ENCODE measurements at regions not wholly inside any gene's neighbourhood (a gene's known extent, or its start where the extent isn't known, plus 50 kb on each side); places are given as distances from the start of the nearest gene placed in this dataset.

- DNase-seq (ENCODE audit: low spot score): no peak
Observed at GRCh38 chr2:145199827-145200706, 680.1 kb upstream of the ZEB2 start.

GRCh38 chr2:145199042-145199441, 679.1 kb upstream of the ZEB2 start:
- DNase-seq (ENCODE audit: low spot score): no peak

GRCh38 chr2:145198555-145198954, 678.6 kb upstream of the ZEB2 start:
- no peak for DNase-seq (ENCODE audit: low spot score)

DNA sequence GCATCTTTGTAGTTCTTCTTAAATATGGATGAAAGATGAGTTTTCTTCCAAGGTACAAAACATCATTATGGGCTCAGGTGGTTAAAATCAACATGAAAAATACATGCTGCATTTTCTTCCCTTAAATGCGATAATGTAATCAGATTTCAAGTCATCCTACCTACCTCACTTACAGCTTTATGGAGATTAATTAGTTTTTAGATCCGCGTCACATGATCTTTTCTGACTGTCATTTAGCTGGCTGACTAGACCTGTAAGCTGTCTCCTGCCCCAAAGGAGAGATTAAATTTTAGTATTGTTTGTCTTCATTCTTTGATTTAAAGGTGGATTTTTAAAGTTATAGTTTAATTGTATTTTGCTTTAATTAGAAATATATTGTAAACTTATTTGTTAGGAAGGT, 678.0 kb upstream of the ZEB2 start:
- no peak for DNase-seq (ENCODE audit: low spot score)

- DNase-seq (ENCODE audit: low spot score): no peak
Observed at GRCh38 chr2:145194673-145195072, 674.8 kb upstream of the ZEB2 start.

DNA sequence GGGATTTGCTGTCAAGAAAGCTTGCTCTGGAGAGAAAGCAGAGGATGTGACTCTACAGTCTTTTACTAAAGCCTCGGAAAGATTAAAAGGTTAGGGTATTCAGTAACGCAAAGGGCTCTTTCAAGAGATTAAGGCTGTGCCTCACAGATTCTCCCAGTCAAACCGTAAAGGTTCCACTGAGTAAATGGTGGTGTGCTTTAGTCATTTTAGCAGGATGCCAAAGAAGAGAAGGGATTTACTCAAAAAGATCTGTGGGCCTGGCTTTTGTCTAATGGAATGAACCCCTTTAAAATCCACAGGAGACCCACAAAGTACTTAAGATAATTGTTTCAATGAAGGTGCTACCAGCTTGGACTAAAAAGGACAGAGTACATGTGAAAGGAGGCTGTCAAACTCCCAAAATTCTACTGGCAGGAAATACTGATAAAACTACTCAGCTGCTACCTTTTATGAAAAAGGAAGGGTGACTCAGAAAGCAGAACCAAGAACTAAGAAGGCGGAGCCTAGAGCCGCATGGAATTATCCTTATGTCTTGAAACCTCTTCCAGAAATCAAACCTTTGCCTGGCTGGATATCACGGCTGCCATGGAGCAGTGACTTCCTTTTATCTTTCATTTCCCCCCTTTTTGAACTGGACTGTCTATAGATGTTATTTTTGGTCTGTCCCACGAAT, 670.2 kb upstream of the ZEB2 start:
- DNase-seq (ENCODE audit: low spot score): no peak

- DNase-seq (ENCODE audit: low spot score): peak; percentile 12
Observed at GRCh38 chr2:145186303-145186702, 666.4 kb upstream of the ZEB2 start.

DNA sequence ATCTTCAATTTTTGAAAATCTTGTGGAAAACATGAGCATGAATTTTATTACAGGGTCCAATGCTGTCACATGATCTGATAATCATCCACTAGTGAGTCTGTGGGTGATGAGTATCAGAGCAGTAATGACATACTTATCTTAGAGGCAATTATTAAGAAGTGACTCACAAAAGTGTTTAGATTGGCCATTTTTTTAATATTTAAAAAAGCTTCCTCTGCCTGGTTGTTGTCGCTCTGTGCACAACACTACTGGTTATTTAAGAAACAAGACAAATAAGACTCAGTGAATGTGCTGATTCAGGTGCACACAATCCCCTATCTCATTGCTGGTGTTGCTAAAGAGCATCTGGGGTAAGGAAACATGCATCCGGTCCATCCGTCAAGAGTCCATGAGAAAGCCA, 665.8 kb upstream of the ZEB2 start:
- DNase-seq (ENCODE audit: low spot score): no peak

DNA sequence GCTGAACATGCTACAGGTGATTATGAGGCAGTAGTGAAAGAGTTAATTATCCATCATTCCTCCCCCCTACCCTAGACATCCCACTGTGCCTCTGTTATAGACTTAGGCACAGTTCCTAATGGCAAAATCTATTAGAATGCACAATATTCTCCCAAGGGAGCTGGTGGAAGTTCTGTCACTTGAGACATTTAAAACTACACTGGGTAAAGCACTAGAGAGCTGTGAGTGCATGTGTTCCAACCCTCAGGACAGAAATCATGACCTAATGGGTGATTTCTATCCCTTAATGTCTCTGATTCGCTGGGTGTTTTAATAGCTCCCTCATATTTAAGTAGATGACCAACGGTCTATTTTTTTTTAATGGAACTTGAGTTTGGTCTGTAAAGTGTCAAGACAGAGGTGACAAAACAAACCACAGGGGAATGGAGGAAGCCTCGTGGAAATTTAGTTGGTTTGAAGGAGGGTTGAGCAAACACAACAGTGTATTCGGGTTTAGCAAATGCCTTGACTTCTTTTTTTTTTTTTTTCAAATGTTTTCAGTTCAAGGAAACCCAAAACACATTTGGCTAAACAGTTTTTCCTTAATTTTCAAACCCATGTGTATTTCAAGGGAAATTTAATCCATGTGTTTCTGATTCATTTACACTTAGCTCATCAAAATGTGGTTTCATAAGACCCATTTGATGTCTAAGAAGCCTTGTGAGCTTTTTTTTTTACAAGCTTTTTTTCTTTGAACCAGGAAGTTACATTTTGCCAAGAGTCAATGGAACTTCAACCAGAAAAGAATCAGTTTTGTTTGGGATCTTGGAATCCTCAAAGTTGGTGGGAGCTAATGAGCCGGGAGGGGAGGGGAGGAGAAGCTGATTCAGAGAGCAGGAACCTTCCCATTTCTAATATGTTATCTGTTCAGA, 665.1 kb upstream of the ZEB2 start:
- DNase-seq (ENCODE audit: low spot score): peak; percentile 37

GRCh38 chr2:145169285-145169684, 649.4 kb upstream of the ZEB2 start:
- DNase-seq (ENCODE audit: low spot score): no peak

GRCh38 chr2:145168091-145168490, 648.2 kb upstream of the ZEB2 start:
- DNase-seq (ENCODE audit: low spot score): no peak

DNA sequence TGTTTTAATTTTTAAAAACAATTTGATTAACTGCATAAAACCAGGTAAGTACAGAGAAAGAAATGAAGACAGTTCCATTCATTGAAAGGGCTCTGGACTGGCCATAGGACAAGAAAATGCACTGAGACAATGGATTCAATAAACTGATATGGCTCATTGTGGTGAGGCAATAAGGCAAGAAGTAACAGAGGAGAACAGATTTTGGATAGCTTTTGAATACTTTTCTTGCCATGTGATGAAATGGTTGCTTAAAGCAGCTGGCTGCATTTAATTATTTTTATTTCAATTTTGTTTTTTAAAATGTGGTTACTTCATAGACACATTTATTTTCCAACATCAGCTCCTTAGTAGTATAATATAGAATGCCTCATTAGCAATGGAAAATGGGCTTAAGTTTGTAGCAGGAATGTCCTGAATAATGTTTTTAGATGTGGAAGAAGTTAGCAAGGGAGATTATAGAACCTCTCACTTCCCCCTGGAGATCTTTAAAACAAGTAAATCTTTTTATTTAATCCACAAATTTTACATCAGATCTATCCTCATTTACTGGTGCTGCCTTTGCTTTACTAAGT, 646.9 kb upstream of the ZEB2 start:
- no peak for DNase-seq (ENCODE audit: low spot score)

- no peak for DNase-seq (ENCODE audit: low spot score)
Observed at GRCh38 chr2:145161656-145162055, 641.7 kb upstream of the ZEB2 start.

DNA sequence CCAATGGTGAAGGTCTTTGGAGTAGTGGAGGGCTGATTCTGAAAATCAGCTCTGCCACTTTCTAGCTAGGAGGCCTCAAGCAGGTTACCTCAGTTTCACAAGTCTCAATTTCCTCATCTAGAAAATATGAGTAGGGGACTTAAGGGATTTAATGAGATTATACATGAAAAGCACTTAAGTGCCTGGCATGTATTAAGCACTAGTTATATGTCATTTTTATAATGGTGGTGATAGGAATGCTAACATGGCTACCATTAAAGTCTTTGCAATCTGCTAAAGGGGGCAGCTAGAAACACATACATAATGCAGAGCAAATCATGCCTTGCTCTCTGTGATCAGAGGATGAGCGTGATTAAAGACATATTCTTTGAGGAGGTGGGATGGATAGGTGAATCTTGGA, 640.9 kb upstream of the ZEB2 start:
- no peak for DNase-seq (ENCODE audit: low spot score)

DNA sequence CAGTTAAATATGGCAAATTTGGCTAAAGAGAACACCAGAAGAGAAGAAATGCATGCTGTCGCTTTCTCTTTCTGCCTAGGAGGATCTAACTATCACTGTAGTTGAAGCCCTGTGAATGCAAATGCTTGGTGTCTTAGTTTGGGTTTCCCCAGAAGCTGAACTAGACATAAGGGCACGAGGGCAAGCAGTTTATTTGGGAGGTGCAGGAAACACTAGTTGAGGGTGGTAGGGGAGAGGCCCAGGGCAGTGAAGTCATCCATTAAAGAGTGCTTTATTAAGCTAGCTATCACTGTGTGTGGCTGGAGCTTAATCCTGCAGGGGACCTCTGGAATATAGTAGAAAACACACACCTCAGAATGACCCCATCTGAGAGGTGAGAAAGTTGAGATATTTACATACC, 639.8 kb upstream of the ZEB2 start:
- no peak for DNase-seq (ENCODE audit: low spot score)

DNA sequence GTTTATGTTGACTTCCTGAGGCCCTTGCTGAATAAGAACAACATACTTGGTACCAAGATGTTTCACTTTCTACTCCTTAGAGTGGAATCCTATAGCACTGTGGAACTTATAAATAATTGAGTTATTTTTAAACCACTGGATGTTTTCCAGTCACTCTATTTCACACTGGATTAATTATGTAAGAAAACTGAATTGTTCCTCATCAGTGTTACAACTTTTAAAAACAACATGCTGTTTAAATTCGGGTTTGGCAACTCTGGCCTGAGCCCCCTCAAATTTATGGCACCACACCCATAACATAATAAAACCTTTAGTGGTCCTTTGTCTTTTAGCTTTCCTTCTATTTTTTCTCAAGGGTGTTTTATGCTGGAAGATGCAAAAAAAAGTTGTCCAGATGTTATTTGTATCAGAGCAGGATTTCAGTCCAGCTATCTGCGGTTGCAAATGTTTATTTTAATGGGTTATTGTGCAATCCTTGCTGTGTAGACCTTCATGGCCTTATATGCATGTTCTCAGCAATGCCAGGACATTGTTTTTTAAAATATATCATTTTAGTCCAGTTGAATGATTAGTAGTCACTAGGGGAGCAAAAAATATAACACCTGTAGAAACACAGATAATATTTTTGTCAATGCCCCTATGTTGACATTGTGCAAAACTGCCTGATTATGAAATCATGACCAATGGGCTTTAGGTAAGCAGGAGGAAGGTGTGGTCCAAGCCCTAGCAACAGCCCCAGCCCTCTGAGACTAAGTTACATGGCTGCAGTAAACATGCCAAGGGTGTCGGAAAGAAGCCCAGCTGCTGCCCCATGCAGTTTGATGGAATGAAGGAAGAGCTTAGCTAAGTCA, 638.0 kb upstream of the ZEB2 start:
- peak; percentile 67 for DNase-seq (ENCODE audit: low spot score)

GRCh38 chr2:145157036-145157675, 637.2 kb upstream of the ZEB2 start:
- DNase-seq (ENCODE audit: low spot score): no peak

DNA sequence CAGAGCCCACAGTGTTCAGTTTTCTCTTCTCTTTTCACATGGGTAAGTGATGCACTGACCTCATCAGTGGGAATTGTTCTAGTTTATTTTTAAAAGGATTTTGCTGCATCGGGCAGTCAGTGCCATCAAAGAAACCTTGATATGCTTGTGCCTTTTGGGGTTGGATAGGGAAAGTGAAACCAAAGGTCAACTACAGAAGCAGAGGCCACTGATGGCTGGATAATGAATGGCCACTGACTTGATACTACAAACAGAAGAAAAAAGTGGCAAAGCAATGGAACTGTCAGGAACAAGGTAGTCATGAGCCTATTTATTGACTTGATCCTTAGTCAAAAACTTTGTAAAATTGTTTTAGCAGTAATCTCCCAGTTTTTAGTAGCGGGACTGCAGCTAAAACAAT, 636.3 kb upstream of the ZEB2 start:
- DNase-seq (ENCODE audit: low spot score): no peak

GRCh38 chr2:145155196-145155595, 635.3 kb upstream of the ZEB2 start:
- no peak for DNase-seq (ENCODE audit: low spot score)

- no peak for DNase-seq (ENCODE audit: low spot score)
Observed at GRCh38 chr2:145154731-145155130, 634.8 kb upstream of the ZEB2 start.

- no peak for DNase-seq (ENCODE audit: low spot score)
Observed at GRCh38 chr2:145146691-145147090, 626.8 kb upstream of the ZEB2 start.
